ENCODE measurements at regions not wholly inside any gene's neighbourhood (a gene's known extent, or its start where the extent isn't known, plus 50 kb on each side); places are given as distances from the start of the nearest gene placed in this dataset.
A peak's percentile ranks its signal among the peaks of the same experiment; 100 is the strongest.
"Not testable (repeated sequence)": the region's sequence is repeated elsewhere in the genome, so short reads cannot be mapped to it uniquely, and the experiment has no call there.

DNA sequence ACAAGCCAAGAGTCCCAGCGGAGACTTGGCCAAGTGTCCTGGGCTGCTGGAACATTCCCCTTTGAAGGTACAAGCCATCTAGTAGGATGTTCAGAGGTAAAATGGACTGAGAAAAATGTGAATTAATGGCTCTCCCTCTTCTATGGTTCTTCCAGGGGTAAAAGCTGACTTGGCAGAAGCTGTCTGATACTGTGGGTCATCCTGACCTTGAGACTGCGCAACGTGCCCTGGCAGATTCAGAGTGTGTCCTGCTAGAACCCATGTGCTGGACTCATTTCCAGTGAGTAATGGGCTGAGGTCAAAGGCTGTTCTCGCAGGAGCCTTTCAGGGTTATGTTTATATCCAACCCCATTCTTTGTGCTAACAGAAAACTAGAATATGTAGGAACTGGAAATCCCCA, 423.0 kb upstream of the CD180 start:
- no peak for DNase-seq

DNA sequence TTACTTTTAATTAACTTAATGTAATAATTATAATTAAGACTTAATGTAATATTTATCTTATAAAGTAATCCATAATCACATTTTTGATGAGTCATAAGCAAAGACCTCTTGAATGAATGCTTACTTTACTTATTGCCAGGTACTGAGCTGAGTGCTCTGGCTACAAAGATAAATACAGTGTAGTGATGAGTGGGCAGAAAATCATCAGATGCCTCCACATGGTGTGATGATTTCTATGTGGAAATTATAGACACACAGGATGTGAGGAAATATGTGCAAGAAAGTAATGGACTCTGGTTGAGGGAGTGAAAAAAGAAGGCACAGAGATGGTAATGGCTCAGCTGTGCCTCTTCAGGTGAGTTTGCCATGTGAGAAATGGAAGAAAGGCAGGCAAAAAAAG, 422.6 kb upstream of the CD180 start:
- DNase-seq = no peak

DNA sequence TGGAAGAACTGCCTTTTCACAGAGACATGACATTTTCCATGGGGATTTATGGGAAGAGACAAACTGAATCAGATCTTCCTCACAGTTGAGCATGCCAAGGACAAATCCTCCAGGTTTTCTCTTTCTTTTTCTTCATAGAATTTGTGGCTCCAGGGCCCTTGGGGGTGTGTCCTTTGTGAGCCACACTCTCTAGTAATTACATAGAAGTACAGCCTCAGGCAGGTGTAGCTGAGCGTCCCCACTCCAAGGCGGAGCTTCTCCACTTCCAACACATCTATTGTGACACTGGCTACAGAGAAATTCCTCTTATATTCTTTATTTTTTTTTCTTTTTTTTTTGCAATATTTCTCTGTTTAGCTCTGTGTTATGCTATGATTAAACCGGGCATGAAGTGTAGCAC, 420.5 kb upstream of the CD180 start:
- peak; percentile 15 for DNase-seq

DNA sequence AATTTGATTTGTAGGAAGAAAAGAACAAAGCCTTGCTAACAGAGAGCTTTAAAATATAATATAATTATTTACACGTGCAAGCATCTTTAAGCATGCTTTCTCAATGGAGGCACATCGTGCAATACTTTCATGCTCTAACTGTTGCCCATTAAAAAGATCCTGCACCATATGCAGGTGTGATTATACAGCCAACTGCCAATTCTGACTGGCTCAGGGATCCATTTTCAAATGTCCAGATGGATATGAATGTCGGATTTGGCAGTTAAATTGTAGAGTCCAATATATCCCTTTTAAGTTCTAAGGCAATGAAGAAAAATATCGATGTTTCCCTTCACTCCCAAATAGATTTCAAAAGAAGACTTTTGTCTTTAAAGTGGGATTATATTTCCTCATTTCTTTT, 416.4 kb upstream of the CD180 start:
- no peak for DNase-seq

DNA sequence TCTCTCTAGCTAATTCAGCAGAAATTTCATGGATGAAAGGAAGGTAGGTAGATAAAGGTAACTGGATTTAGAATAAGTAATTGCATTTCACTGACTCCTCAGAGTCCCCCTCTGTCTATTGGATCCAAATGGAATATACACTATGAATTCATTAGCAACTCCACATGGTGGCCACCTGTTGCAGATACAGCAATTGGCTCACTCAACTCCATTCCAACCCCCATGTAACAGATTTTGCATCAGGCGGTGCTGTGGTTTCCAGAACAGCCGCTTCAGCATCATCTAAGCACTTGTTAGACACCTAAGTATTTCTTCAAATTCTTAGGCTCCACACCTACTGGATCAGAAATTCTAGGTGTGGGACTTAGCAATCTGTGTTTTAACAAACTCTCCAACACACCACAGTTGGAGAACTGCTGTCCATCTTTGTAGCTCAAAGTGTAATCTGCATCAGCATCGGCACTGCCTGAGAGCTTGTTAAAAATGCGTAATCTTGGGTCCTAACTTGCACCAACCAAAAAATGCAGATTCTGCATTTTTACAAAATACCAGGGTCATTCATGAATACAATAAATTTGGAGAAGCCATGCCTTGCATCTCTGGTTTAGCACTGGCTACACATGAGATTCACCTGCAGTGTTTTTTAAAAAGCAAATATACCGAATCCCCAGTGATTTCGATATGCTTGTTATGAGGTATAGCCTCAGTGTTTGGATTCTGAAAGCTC, 413.8 kb upstream of the CD180 start:
- DNase-seq = no peak

DNA sequence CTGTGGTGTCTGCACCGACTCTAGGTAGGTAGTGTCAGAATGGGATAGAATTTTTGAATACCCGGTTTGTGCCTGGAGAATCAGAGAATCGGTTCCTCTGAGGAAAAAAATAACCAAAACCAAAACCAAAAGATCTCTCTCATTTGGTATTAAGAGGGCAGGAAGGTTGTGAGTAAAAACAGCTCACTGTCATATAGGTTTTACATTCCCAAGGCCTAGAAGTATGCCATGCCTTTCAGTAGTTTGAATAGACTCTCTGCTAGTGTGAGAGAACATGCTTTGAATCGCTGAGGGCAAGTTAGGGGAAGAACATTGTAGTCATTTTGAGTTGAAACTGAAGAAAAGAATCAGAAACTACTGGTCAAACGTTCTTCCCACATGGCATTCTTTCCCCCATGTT, 411.4 kb upstream of the CD180 start:
- no peak for DNase-seq

DNA sequence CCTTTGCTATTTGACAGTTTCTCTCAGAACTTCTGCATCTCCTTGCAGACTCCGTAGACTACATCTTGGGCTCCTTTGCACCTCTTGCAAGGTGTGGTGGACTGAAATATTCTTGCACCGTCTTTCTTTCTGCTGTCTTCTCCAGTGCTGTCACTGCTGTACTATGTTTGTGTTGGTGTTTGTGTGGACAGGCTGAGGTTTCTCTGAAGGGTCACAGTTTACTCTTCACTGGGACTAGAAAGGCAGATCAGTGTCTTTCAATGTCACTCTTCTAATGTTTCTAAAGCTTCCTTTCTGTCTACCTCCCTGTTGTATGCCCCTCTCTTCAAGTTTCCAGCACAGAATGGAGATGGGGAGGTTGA, 410.0 kb upstream of the CD180 start:
- no peak for DNase-seq

DNA sequence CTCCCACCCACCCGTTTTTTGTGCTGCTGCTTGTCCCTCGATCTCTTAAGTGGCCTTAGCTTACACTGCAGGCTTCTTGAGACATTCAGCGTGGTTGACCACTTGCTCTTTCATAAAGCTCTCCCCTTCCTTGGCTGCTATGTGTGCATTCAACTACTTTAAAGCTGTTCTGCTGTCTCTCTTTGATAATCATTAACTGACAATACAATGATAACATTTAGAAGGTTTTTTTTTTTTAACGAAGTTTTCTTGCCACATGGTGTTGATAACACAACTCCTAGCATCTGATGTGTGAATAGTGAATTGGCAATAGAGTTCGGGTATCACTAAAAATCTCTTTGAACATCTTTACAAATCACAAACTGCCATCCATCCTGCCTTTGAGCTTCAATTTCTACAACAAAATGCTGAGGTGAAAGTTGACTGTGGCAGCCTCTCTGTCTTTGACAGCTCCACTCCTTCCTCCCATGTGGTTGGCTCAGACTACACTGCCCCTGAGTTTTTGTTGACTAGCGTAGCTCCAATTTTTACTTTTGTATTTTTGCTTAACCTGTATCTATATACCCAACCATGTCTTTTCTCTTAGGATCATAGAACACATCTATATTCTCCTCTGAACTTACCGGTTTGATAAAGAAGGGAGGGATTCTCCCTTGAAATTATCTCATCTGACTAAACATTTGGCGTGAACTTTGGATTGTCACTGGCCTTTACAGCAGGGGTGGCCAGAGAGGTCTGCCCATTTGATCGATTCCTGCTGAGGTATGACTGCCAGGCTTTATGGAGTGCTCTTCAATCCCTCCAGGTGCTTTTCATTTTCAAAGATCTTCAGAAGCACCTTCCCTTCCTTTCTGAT, 409.4 kb upstream of the CD180 start:
- no peak for DNase-seq

DNA sequence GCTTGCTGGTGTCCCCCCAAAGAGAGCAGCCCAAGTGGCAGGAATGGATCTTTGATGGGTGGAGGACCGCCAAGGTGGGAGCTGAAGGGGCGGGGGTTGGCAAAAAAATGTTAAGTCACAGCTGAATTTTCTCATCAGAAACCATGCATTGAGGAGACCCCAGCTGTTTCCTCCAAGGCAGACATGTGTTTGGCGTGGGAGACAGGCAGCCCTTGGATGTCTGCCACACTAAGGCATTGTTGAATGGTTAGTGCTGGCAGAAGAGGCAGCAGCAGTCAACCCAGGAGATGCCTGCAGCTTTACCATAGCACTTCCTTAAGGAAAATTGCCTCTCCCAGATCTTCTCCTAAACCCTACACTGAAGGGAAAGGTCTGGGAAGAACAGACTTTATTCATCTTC, 394.9 kb upstream of the CD180 start:
- no peak for DNase-seq

DNA sequence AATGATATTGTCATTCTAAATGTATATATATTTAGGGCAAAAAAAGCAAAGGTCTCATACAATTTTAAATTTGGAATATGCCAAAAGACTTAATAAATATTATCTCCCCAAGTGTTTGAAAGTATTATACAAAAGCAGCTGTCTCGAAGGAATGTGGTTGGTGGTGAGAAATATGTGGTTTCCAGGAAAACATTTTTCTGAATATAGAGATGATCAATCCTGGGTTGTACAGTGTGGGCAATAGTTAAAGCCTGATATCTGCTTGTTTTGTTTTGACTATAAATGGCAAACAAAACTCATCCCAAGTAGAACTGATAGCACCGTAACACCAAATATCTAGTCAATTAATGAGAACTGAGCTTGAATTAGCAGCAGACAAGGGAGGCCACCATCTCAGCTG, 391.8 kb upstream of the CD180 start:
- DNase-seq = no peak

DNA sequence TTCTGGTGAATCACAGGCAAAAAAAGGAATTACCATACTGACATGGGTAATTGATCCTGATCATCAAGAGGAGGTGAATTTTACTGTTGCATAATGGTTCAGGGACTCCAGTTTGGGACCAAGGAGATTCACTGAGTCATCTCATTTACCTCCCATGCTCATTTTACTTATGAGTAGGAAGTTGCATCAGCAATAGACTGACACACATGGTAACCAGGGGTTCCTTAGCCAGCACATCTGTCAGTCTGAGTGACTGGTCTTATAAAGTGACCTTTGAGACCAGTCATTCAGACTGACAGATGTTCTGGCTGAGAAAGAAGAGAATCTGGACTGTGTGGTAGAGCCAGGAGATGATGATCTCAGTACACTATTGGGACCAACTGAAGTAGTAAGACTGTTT, 384.6 kb upstream of the CD180 start:
- no peak for DNase-seq

DNA sequence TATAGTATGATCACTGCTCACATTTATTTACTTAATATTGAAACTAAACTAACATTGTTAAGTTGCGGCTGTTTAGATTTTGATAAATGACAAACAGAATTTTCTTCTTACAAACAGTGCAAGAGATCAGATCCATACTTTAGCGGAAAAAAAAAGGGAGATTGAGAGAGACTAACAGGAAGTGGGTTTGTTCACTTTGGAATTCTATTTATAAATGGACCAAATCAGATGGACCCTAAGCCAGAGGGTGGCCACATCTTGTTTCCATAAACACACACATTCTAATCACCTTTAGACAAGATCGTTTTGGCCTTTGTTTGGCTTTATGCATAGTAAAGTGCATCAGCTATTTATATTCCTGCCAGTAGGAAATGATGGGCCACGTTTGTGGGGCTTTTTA, 381.4 kb upstream of the CD180 start:
- no peak for DNase-seq

DNA sequence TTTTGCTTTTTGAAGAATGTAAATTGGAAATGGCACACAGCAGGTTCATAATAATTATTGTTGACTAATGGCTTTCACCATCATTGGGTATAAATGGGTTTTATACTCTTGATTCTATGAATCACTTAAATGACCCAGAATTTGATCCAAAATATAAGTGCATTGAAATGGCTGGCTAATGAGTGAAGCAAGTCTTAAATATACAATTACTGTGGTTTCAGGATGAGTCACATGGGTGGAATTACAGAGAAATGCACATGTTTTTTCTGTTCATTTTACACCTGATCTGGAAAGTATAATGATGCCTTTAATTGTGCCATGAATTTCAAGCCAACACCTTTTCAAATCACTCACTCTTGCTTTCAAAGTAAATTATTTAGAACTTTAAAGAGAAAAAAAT, 380.8 kb upstream of the CD180 start:
- DNase-seq = no peak

DNA sequence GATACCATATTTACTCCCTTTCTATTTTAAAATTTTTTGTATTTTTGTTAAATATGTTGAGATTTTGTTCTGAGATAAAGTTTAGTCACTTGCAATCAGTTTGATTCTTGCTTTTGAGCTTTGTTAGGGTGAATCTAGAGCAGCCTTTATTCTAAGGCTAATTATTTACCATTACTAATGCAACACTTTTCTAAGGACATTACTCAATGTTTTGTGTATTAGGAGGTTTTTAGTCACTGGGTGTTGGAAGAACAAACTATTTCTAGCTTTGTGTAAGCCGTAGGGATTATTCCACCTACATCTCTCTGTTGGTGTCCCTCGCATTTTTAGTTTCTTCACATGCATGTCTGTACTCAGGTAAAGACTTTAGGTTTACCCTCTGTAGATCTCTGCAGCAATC, 379.5 kb upstream of the CD180 start:
- no peak for DNase-seq

DNA sequence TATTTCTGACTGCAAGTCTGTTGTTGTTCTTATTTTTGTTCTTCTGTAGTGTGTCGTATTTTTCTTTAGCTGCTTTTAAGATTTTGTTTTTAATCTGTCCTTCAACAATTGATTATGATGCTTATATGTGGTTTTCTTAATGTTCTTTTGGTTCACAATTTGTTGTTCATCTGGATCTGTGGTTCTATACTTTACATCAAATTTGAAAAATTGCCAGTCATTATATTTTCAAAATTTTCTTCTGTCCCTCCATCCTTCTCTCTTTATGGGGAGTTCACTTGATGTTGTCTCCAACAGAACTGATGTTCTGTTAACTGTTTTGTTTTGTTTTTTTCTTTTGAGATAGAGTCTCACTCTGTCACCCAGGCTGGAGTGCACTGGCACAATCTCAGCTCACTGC, 378.5 kb upstream of the CD180 start:
- DNase-seq = no peak

DNA sequence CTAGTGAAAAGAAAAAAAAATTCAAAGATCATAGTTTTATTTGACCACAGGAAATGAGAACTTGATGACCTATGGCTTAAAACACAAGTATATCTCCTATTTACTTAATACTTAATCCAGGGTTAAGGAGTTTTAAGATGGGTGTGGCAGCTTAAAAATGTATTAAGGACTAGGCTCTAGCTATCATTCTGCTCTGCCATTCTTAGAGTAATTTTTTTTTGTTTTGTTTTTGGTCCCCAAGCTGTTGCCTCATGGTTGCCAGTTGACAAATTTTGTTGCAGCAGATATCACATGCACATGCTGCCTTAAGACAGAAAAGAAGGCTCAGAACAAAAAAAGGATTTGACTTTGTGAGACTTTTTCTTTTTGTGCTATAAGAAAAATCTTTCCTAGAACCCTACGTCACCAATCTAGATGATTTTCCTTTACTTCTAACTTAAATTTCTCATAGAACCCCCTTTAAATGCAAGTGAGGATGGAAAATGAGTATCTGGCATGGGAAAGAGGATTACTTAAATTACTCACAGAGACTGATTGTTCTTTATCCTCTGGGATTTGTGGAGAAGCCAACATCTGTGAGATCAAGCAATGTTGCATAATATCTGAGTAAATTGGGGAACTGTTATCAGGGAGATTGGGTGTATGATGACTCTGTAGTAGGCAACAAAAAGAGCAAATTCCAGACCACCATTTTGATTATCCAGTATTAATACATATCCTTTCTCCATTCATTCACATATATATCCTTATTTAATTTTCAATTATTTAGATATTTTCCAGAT, 364.7 kb upstream of the CD180 start:
- no peak for DNase-seq

DNA sequence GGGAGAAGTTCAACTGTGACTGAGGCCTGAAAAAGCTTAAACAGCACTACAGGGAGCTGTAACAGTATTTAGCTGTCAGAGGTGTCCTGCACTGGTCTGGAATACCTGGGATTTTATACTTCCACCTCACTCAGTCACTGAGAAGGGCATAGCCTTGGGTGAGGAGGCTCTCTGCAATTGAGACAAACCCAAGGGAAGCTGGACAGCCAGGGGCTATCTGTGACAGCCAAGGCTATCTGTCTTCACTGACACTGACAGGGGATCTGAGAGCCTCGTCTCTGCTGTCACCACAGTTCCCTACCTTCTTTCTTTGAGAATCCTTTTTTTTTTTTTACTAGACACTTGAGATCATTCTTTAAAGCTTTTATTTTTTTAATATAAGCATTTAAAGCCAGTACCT, 356.2 kb upstream of the CD180 start:
- DNase-seq = no peak

DNA sequence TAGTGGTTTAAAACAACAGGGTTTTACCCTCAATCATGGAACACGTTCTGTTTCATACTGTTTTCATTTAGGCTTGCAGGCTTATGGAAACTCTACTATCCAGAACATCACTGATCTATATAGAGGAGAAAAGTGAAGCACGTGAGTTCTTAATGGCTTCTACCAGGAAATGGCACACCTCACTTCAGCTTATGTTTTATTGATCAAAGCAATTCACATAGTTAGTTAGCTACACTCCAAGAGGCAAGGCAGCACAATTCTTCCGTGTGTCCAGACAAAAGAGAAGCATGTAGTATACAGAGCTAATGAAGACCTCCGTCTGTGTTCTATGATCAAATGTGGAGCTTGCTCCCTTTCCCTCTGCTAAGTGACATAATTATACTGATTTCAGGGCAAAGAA, 353.3 kb upstream of the CD180 start:
- peak; percentile 28 for DNase-seq

DNA sequence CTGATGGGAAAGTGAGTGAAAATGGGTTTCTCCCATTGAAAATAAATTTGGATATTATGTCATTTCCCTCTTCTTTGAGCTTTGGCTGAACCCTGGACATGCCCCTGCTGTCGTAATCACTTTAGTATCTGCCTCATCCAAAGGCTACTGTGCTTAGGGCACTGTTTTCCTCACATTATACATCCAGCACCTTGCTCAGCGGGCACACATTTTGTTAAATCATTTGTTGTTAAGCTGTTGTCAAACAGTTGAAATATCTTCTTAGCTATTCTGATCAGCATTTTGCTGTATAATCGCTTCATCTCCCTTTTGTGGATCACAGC, 352.7 kb upstream of the CD180 start:
- DNase-seq = peak; percentile 18

DNA sequence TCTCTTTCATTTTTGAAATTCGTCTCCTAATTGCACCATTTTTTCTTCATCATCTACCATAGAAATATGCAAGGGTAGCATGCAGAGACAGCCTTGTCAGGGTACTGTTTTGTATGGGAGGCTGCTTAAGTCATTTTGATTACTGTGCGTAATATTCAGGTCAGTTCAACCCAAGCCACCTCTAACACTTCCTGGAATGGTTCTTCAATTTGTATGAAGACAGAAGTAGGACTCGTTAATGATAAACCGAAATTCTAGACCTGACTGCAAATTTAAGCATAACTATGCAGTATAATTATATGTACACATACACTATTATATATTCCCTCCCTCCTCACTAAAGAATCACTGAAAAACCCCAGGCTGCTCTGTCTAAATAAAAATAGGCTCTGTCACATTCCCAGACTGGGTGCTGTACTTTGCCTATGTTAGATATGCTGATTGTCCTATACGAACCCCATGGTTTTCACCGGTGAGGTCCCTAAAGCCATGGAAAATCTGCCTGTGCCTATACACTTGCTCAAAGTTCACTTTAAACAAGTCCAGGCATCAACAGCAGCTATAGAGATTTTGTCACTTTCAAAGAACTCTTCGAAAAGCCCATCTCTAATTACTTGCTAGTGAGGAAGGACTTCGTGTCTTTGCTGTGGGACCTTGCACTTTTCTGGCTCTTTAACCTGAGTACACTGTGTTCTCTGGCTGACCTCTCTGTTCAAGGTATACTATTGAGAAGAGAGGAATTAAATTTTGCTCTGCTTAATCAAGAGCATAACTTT, 352.1 kb upstream of the CD180 start:
- no peak for DNase-seq

DNA sequence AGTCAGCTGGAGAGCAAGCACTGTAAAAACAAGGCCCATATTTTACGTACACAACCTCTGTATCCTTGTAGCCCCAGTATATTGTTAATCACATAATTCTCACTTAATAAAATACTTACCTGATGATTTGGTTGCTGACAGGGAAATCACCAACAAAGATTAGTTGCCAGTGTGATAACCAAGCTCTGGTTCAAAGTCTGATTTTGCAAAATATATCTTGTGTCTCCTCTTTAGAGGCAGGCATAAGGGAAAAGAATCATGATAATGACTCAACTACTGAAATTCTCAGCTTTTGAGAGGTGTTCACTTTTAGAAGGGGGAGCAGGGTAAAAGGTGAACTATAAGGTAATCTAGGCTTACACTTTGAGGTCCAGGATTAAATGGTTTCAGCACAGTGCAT, 351.1 kb upstream of the CD180 start:
- no peak for DNase-seq

DNA sequence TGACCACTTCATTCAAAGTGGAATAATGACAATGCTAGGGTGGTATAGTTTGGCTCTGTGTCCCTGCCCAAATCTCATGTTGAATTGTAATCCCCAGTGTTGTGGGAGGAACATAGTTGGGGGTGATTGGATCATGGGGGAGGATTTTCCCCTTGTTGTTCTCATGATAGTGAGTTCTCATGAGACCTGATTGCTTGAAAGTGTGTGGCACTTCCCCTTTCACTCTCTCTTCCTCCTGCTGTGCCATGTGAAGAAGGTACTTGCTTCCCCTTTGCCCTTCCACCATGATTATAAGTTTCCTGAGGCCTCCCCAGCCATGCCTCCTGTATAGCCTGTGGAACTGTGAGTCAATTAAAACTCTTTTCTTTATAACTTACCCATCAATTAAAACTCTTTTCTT, 348.3 kb upstream of the CD180 start:
- not testable (repeated sequence) for DNase-seq

DNA sequence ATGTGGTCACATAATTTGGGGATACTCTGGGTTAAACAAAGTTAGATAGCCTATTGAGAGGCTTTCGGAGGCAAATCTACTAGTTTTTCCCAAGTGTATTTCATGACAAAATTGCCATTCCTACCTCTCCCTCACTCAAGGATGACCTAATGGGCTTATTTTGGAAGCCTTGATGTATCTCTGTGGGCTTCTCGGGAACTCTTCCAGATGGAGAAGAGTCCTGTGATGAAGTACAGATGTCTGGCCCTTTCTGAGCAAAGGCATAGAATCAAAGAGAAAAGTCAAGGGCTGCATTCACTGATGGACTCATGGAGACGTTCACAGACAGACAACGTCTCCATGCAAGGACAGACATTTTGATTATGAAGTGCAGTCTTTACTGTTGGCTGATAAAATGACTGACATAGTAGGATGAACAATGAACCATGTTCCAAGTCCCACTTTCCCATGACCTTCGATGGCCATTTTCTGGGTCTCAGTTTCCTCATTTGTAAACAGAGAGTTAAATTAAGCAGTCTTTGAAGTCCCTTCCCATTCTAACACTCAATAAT, 347.2 kb upstream of the CD180 start:
- no peak for DNase-seq
